Vagina (tissue), 2 donors: ENCODE measurements at regions not wholly inside any gene's neighbourhood (a gene's known extent, or its start where the extent isn't known, plus 50 kb on each side); places are given as distances from the start of the nearest gene placed in this dataset.

Experiments used
- DNase-seq, 2 donors: peaks; one replicate each; pipeline ENCODE4 v3.0.0-alpha.2; 2017; ENCODE audit errors: extremely low spot score in 2 of 2
- H3K27ac ChIP-seq: fragments of 200-600 bp; sonication (generic); one replicate; pipeline ENCODE4 v1.5.1; 2019
- H3K27me3 ChIP-seq: fragments of 200-600 bp; sonication (generic); one replicate; pipeline ENCODE4 v1.5.1; 2019
- H3K36me3 ChIP-seq, 2 donors: fragments of 200-600 bp; sonication (generic); one replicate each; pipeline ENCODE4 v1.5.1; 2017 to 2019
- H3K4me1 ChIP-seq: fragments of 200-600 bp; sonication (generic); one replicate; pipeline ENCODE4 v1.5.1; 2019
- H3K4me3 ChIP-seq, 2 donors: fragments of 200-600 bp; sonication (generic); 1 replicate in 1 of 2; 2 replicates in 1 of 2; pipeline ENCODE4 v1.5.1; 2016 to 2019
- H3K9me3 ChIP-seq: fragments of 200-600 bp; sonication (generic); one replicate; pipeline ENCODE4 v1.5.1; 2019
- CTCF ChIP-seq, 3 experiments: fragments of 450-650 bp in 2 of 3; fragments of 200-600 bp in 1 of 3; sonication (generic) in 1 of 3; IDR thresholded peaks; one replicate each; pipeline ENCODE4 v1.5.1; 2017 to 2019; ENCODE audit warnings: antibody characterized with exemption in 3 of 3, mild to moderate bottlenecking in 2 of 3, moderate library complexity in 2 of 3
- POLR2A ChIP-seq, 2 donors: fragments of 450-650 bp; IDR thresholded peaks; one replicate each; pipeline ENCODE4 v1.6.1; 2017; ENCODE audit warnings: antibody characterized with exemption in 2 of 2, mild to moderate bottlenecking in 2 of 2, moderate library complexity in 2 of 2
- POLR2AphosphoS5 ChIP-seq, 2 donors: sonication (generic); formaldehyde crosslinking; IDR thresholded peaks; one replicate each; pipeline ENCODE4 v1.9.0; 2017; ENCODE audit warnings: antibody characterized with exemption in 2 of 2, mild to moderate bottlenecking in 2 of 2, low read depth in 1 of 2; ENCODE audit not compliant: insufficient read depth in 1 of 2
- intact Hi-C: fragments of 100-400 bp; cut with DNase I; formaldehyde crosslinking; loops from one replicate; pipeline ENCODE4 v1.15.1; 2023

- H3K4me3 ChIP-seq, result no peak overlapping the region
- H3K36me3 ChIP-seq, result no peaks in the 10 kb centered on the region
- H3K27ac ChIP-seq, result no peak overlapping the region
- H3K9me3 ChIP-seq, result no peaks in the 10 kb centered on the region
- TF ChIP-seq CTCF (IDR thresholded peaks at IDR 0.05) (no peak), POLR2AphosphoS5 (IDR thresholded peaks at IDR 0.05; ENCODE audit: insufficient read depth in 1 of 2, low read depth in 1 of 2) (no peak), POLR2A (IDR thresholded peaks at IDR 0.05) (no peak)
- no peaks in the 10 kb centered on the region for H3K4me1 ChIP-seq
- intact Hi-C loops, result no loop called here
- no peak for DNase-seq
- H3K27me3 ChIP-seq, result no peaks in the 10 kb centered on the region
Measured at GRCh38 chr2:52144590-52144989, 1112.7 kb upstream of the NRXN1 start.

- Histone ChIP-seq H3K36me3 (no peaks in the 10 kb centered on the region), H3K9me3 (no peaks in the 10 kb centered on the region), H3K27ac (no peak overlapping the region), H3K4me1 (no peaks in the 10 kb centered on the region), H3K27me3 (no peaks in the 10 kb centered on the region), H3K4me3 (no peak overlapping the region)
- intact Hi-C loops, result no loop called here
- TF ChIP-seq CTCF (IDR thresholded peaks at IDR 0.05), result no peak
- no peak for TF ChIP-seq POLR2A (IDR thresholded peaks at IDR 0.05)
- no peak for TF ChIP-seq POLR2AphosphoS5 (IDR thresholded peaks at IDR 0.05; ENCODE audit: insufficient read depth in 1 of 2, low read depth in 1 of 2)
- no peak for DNase-seq
Measured at GRCh38 chr2:52141076-52141475, 1109.1 kb upstream of the NRXN1 start.

- TF ChIP-seq POLR2A (IDR thresholded peaks at IDR 0.05), result no peak
- no peak for TF ChIP-seq CTCF (IDR thresholded peaks at IDR 0.05)
- no peak for TF ChIP-seq POLR2AphosphoS5 (IDR thresholded peaks at IDR 0.05; ENCODE audit: insufficient read depth in 1 of 2, low read depth in 1 of 2)
- H3K9me3 ChIP-seq, result no peaks in the 10 kb centered on the region
- no peaks in the 10 kb centered on the region for H3K27me3 ChIP-seq
- H3K36me3 ChIP-seq, result no peaks in the 10 kb centered on the region
- DNase-seq, result no peak
- no peak overlapping the region for H3K4me3 ChIP-seq
- no peak overlapping the region for H3K27ac ChIP-seq
- intact Hi-C loops, result no loop called here
- H3K4me1 ChIP-seq, result no peaks in the 10 kb centered on the region
Measured at GRCh38 chr2:52139241-52139640, 1107.3 kb upstream of the NRXN1 start.

- intact Hi-C loops, result no loop called here
- no peaks in the 10 kb centered on the region for H3K27me3 ChIP-seq
- H3K9me3 ChIP-seq, result no peaks in the 10 kb centered on the region
- no peak for TF ChIP-seq CTCF (IDR thresholded peaks at IDR 0.05)
- TF ChIP-seq POLR2A (IDR thresholded peaks at IDR 0.05), result no peak
- no peak for TF ChIP-seq POLR2AphosphoS5 (IDR thresholded peaks at IDR 0.05; ENCODE audit: insufficient read depth in 1 of 2, low read depth in 1 of 2)
- no peak overlapping the region for H3K27ac ChIP-seq
- no peak overlapping the region for H3K4me3 ChIP-seq
- no peaks in the 10 kb centered on the region for H3K36me3 ChIP-seq
- H3K4me1 ChIP-seq, result no peaks in the 10 kb centered on the region
- DNase-seq, result no peak
Measured at GRCh38 chr2:52135235-52135634, 1103.3 kb upstream of the NRXN1 start.

GRCh38 chr2:52128081-52128480 is 1096.1 kb upstream of the NRXN1 start:
- Histone ChIP-seq H3K9me3 (no peaks in the 10 kb centered on the region), H3K4me1 (no peaks in the 10 kb centered on the region), H3K27ac (no peak overlapping the region), H3K27me3 (no peaks in the 10 kb centered on the region), H3K4me3 (no peak overlapping the region), H3K36me3 (no peaks in the 10 kb centered on the region)
- no peak for DNase-seq
- no peak for TF ChIP-seq POLR2A (IDR thresholded peaks at IDR 0.05)
- no peak for TF ChIP-seq CTCF (IDR thresholded peaks at IDR 0.05)
- TF ChIP-seq POLR2AphosphoS5 (IDR thresholded peaks at IDR 0.05; ENCODE audit: insufficient read depth in 1 of 2, low read depth in 1 of 2), result no peak
- intact Hi-C loops, result no loop called here
